ENCODE measurements at regions not wholly inside any gene's neighbourhood (a gene's known extent, or its start where the extent isn't known, plus 50 kb on each side); places are given as distances from the start of the nearest gene placed in this dataset.

- no peak overlapping the region for H3K27ac ChIP-seq
- no peaks in the 10 kb centered on the region for H3K9me3 ChIP-seq
- no peaks in the 10 kb centered on the region for H3K36me3 ChIP-seq
- no peak overlapping the region for H3K4me3 ChIP-seq
- H3K27me3 ChIP-seq: peaks cover 0 to 52% of the 10 kb centered on the region in 2 donors
- DNase-seq: no peak
- no peaks in the 10 kb centered on the region for H3K4me1 ChIP-seq
- intact Hi-C loops (cut with DNase I): no loop called here
- ATAC-seq: no peak
- TF ChIP-seq CTCF (IDR thresholded peaks at IDR 0.05): no peak
Measured at GRCh38 chr18:78766651-78767533, 212.7 kb upstream of the SALL3 start.

- Histone ChIP-seq H3K36me3 (no peaks in the 10 kb centered on the region), H3K9me3 (no peaks in the 10 kb centered on the region), H3K4me1 (no peaks in the 10 kb centered on the region), H3K27ac (no peak overlapping the region), H3K27me3 (peaks cover 0 to 56% of the 10 kb centered on the region in 2 donors), H3K4me3 (no peak overlapping the region)
- DNase-seq: no peak
- ATAC-seq: no peak
- no peak for TF ChIP-seq CTCF (IDR thresholded peaks at IDR 0.05)
- intact Hi-C loops (cut with DNase I): no loop called here
Measured at GRCh38 chr18:78767648-78768071, 212.0 kb upstream of the SALL3 start.

GRCh38 chr18:78768221-78768620, 211.4 kb upstream of the SALL3 start:
- no peak overlapping the region for H3K27ac ChIP-seq
- intact Hi-C loops (cut with DNase I): no loop called here
- H3K9me3 ChIP-seq: no peaks in the 10 kb centered on the region
- H3K4me1 ChIP-seq: no peaks in the 10 kb centered on the region
- DNase-seq: no peak
- no peak for ATAC-seq
- TF ChIP-seq CTCF (IDR thresholded peaks at IDR 0.05): no peak
- no peaks in the 10 kb centered on the region for H3K36me3 ChIP-seq
- H3K4me3 ChIP-seq: no peak overlapping the region
- peaks cover 0 to 62% of the 10 kb centered on the region in 2 donors for H3K27me3 ChIP-seq

GRCh38 chr18:78768656-78769501, 210.7 kb upstream of the SALL3 start:
- Histone ChIP-seq H3K9me3 (no peaks in the 10 kb centered on the region), H3K4me1 (no peaks in the 10 kb centered on the region), H3K36me3 (no peaks in the 10 kb centered on the region), H3K27ac (no peak overlapping the region), H3K4me3 (no peak overlapping the region), H3K27me3 (peaks cover 0 to 66% of the 10 kb centered on the region in 2 donors)
- intact Hi-C loops (cut with DNase I): no loop called here
- DNase-seq (peak in 1 of 4 donors; percentile 72), ATAC-seq (no peak)
- TF ChIP-seq CTCF (IDR thresholded peaks at IDR 0.05): no peak

Measured in left lung (tissue), 4 donors.